HG02623 (cell line): ENCODE measurements at regions not wholly inside any gene's neighbourhood (a gene's known extent, or its start where the extent isn't known, plus 50 kb on each side); places are given as distances from the start of the nearest gene placed in this dataset.
A peak's percentile ranks its signal among the peaks of the same experiment; 100 is the strongest.
"Not testable (repeated sequence)": the region's sequence is repeated elsewhere in the genome, so short reads cannot be mapped to it uniquely, and the experiment has no call there.

Experiments used
- ATAC-seq: cut with Tn5 transposase; IDR thresholded peaks from one replicate; pipeline ENCODE4 v1.9.1; 2021; ENCODE audit warnings: moderate library complexity; ENCODE audit not compliant: unreplicated experiment

GRCh38 chr21:15422783-15423182 lies 307.0 kb upstream of the USP25 start:
- ATAC-seq, result no peak

- ATAC-seq, result no peak
Measured at GRCh38 chr21:15423676-15424445, 305.9 kb upstream of the USP25 start.

GRCh38 chr21:15425049-15425448 lies 304.7 kb upstream of the USP25 start:
- ATAC-seq, result no peak

DNA sequence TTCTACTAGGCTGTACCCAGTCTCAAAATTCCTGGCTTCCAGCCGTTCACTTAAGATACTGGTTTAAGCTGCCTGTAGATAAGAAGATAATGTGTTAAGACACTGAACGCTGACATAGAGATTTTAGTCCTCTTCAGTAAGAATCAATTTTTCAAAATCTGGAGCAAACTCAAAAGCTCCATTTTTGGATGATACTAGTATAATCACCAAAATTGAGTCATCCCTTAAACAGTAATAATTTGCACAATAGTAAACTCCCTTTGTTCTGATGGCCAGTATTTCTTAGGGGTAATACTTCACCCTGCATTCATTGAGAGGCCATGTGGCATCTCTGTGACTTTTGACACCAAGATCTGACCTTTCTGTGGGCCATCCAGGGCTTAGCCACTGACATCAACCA lies 299.8 kb upstream of the USP25 start:
- ATAC-seq, result no peak

DNA sequence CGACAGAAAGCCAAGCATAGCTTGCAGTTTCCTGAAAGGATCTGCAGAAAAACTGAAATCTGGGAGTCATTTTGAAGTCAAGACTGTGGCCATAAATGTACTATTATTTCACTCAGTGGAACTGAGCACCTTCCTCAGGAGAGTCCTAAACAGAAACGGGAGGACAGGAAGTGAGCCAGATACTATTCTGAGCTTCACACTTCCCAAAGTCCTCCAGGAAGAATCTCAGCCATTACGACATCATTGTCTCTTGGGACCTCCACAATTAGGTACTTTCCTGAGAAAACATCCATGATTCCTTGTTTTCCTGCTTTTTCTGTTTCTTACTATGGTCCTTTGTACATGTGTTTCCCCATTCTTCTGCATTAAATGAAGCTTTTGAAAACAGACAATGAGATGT lies 299.2 kb upstream of the USP25 start:
- no peak for ATAC-seq

GRCh38 chr21:15431053-15431452 lies 298.7 kb upstream of the USP25 start:
- no peak for ATAC-seq

DNA sequence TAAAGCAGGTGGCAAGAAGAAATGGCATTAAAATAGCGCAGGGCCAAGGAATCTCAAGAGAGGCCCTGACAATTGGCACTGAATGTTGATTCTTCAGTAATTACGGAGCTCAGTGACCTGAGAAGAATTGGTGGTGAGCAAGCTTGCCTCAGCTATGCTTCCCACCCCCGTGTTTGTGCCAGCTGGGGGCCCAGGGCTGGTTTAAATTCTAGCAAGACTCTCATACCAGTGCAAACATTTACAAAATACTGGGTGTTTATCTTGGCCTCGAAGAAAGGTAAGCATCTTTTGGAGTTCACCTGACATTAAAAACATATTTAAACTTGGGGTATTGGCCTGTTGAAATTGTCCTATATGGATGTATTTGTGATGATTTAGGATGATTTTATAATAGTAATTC lies 296.7 kb upstream of the USP25 start:
- no peak for ATAC-seq

DNA sequence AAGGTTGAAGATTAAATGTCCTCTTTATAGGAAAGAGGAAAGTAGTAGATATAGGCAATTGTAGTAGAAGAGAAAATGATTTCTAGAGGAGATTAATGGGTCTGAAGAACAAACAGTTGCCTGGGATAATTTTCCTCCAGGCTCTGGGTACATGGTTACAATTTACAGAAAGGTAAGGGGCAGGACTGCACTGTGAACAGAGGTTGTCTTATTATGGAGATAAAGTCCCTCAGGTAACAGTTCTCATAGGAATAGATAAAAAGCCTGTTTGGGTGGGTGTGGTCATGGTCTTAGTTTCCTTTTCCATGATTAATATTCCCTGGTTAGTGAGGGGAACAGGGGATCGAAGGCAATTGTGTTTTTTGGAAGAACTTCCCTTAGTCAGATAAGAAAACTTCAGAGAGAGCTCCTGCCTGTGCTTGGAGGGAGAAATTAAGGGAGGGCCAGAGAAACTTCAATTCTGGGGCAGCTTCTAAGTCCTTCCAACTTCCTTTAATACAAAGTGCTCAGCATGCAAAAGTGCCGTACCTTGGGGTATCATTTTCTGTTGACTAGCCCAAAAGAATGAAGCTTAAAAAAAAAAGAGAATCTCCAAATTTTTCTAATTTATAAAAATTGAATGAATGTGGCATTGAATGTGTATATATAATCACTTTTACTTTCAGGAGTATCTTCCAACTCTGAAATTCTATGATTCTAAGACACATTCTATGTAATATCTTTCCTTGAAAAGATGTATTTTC lies 295.4 kb upstream of the USP25 start:
- no peak for ATAC-seq

DNA sequence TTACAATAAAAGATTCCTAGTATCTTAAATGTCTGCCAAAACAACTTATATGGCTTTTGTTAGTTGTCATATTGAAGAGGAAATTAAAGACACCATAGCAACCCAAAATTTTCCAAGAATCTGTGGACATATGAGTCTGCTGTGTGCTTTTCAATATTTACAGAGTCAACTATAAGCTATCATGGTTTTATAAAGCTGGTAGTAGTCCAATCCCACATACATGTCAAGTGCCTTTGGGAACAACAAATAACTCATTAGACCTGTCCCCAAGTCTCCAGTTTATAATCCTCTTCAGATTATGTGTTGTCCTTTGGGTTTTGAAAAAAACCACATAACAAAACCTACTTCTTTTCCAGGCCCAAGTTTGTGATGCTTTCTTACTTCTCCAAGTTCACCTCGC lies 293.8 kb upstream of the USP25 start:
- ATAC-seq, result no peak

- ATAC-seq, result peak; percentile 89
Measured at GRCh38 chr21:15437883-15438282, 291.9 kb upstream of the USP25 start.

DNA sequence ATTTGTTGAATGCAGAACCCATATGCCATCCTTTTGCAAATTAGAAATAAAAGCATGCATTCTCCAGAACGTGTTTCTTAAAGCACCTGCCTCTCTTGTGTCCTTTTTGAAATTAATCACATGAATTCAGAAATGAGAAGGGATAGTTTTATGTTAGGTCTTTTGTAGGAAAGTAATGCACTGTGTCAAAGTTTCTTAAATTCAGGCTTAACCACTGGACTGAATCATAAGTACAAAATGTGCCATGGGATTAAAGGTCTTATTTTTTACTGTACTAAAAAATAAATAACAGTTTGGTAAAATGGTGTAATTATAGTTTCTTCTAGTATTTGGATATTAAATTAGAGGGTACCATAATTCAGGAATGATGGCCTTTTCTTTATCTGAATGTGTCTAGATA lies 290.1 kb upstream of the USP25 start:
- ATAC-seq, result no peak

GRCh38 chr21:15441060-15441493 lies 288.7 kb upstream of the USP25 start:
- ATAC-seq, result no peak

GRCh38 chr21:15441992-15442391 lies 287.8 kb upstream of the USP25 start:
- no peak for ATAC-seq

- ATAC-seq, result no peak
Measured at GRCh38 chr21:15442743-15443469, 286.9 kb upstream of the USP25 start.

DNA sequence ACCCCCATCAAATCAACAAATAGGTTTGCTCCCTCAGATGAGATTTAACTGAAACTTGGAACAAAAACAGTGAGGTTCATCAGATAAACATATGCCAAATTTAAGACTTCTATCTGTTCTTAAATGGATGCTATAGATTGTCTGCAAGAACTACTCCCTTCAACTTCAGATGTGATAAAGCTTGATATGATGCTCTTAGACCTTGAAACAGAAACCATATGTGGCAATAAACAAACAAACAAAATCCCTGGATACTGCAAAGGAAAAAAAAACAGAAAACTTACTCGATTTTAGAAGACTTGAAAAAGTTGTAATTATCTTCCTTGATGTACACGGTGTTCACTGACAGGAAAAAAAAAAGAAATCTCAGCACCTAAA lies 286.1 kb upstream of the USP25 start:
- ATAC-seq, result no peak

GRCh38 chr21:15444118-15444960 lies 285.4 kb upstream of the USP25 start:
- ATAC-seq, result no peak

- ATAC-seq, result peak; percentile 87
Measured at GRCh38 chr21:15445327-15445726, 284.5 kb upstream of the USP25 start.

DNA sequence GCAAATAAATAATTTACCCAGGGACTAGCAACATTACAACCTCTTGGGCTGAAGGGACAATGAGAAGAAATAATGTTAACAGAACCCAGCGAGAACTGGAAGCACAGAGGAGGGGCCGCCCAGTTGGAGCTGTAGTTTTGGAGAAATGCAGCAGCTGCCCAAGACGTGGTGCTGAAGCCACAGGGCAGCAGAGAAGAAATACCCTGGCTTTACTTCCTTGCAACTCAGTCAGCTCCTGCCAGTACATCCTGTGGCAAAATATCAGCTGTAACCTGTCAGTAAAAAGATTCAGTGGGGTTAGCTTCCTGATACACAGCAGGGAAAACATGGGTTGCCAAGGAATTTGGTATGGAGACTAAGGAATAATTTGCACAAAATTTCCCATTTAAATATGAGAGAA lies 283.6 kb upstream of the USP25 start:
- no peak for ATAC-seq

DNA sequence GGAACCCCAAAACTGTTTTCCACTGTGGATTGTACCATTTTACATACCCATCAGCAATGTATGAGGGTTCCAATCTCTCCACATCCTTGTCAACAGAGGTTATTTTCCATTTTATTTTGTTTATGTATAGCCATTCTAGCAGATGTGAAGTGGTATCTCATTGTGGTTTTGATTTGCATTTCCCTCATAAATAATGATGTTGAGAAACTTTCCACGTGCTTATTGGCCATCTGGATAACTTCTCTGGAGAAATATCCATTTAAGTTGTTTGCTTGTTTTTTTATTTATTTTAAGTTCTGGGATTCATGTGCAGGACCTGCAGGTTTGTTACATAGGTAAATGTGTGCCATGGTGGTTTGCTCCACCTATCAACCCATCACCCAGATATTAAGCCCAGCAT lies 280.2 kb upstream of the USP25 start:
- no peak for ATAC-seq

DNA sequence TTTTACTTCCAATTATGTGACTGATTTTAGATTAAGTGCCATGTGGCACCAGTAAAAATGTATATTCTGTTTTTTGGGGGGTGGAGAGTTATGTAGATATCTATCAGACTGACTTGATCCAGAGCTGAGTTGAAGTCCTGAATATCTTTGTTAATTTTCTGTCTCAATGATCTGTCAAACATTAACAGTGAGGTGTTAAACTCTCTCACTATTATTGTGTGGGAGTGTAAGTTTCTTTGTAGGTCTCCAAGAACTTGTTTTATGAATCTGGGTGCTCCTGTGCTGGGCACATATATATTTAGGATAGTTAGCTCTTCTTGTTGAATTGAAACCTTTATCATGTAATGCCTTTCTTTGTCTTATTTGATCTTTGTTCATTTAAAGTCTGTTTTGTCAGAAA lies 276.5 kb upstream of the USP25 start:
- ATAC-seq, result no peak

DNA sequence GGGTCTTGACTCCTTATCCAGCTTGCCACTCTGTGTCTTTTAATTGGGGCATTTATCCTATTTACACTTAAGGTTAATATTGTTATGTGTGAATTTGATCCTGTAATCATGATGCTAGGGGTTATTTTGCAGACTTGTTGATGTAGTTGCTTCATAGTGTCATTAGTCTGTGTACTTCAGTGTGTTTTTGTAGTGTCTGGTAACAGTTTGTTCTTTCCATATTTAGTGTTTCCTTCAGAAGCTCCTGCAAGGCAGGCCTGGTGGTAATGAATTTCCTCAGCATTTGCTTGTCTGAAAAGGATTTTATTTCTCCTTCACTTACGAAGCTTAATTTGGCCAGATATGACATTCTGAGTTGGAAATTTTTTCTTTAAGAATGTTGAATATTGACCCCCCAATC lies 276.0 kb upstream of the USP25 start:
- not testable (repeated sequence) for ATAC-seq
